ENCODE measurements at regions not wholly inside any gene's neighbourhood (a gene's known extent, or its start where the extent isn't known, plus 50 kb on each side); places are given as distances from the start of the nearest gene placed in this dataset.

DNA sequence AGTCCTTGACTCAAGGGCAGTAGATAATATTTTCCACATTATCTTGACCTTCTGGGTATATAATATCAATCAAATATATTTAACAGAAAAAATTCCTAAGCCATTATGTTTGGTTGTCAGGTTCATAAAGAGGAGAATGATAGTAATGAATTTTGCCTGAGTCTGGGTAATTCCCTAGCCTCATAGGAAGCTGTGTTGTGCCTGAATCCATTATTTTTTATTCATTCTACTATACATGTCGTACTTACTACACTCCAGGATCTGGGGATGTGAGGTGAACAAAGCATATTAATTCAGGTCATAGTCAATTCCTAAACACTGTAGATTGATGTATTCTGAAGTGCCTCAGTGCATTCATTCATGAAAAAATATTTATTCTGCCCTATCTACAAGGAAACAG lies 204.2 kb downstream of the PTGER3 start:
- no peak for DNase-seq (ENCODE audit: low read depth)
- no peak overlapping the region for H3K4me3 ChIP-seq (ENCODE audit: low read length)
- TF ChIP-seq, protein P1, sequence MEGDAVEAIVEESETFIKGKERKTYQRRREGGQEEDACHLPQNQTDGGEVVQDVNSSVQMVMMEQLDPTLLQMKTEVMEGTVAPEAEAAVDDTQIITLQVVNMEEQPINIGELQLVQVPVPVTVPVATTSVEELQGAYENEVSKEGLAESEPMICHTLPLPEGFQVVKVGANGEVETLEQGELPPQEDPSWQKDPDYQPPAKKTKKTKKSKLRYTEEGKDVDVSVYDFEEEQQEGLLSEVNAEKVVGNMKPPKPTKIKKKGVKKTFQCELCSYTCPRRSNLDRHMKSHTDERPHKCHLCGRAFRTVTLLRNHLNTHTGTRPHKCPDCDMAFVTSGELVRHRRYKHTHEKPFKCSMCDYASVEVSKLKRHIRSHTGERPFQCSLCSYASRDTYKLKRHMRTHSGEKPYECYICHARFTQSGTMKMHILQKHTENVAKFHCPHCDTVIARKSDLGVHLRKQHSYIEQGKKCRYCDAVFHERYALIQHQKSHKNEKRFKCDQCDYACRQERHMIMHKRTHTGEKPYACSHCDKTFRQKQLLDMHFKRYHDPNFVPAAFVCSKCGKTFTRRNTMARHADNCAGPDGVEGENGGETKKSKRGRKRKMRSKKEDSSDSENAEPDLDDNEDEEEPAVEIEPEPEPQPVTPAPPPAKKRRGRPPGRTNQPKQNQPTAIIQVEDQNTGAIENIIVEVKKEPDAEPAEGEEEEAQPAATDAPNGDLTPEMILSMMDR (IDR thresholded peaks at IDR 0.05; ENCODE audit: insufficient read depth, low read depth, low read length, missing control alignments): no peak

- H3K4me3 ChIP-seq (ENCODE audit: low read length): no peak overlapping the region
- TF ChIP-seq, protein P1 (IDR thresholded peaks at IDR 0.05; ENCODE audit: insufficient read depth, low read depth, low read length, missing control alignments): no peak
- DNase-seq (ENCODE audit: low read depth): no peak
Measured at GRCh38 chr1:70847013-70847412, 200.6 kb downstream of the PTGER3 start.

DNA sequence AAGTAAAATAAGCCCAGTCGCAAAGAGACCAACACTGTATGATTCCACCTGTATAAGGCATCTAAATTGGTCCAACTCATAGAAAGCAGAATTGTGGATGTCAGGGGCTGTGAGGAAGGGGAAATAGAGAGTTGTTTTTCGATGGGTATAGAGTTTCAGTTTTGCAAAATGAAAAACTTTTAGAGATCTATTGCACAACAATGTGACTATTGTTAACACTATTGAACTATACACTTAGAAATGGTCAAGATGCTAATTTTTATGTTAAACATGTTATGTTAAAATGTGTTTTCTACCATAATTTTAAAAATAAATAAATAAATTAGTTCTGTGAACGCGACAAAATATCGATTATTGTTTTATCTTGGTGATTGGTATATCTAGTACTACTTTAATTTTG lies 192.4 kb downstream of the PTGER3 start:
- no peak overlapping the region for H3K4me3 ChIP-seq (ENCODE audit: low read length)
- TF ChIP-seq, protein P1 (IDR thresholded peaks at IDR 0.05; ENCODE audit: insufficient read depth, low read depth, low read length, missing control alignments): no peak
- DNase-seq (ENCODE audit: low read depth): no peak

- no peak overlapping the region for H3K4me3 ChIP-seq (ENCODE audit: low read length)
- no peak for DNase-seq (ENCODE audit: low read depth)
- TF ChIP-seq, protein P1 (IDR thresholded peaks at IDR 0.05; ENCODE audit: insufficient read depth, low read depth, low read length, missing control alignments): no peak
Measured at GRCh38 chr1:70856201-70856600, 191.4 kb downstream of the PTGER3 start.

- TF ChIP-seq, protein P1 (IDR thresholded peaks at IDR 0.05; ENCODE audit: insufficient read depth, low read depth, low read length, missing control alignments): no peak
- H3K4me3 ChIP-seq (ENCODE audit: low read length): no peak overlapping the region
- DNase-seq (ENCODE audit: low read depth): no peak
Measured at GRCh38 chr1:70863239-70863638, 184.4 kb downstream of the PTGER3 start.

GRCh38 chr1:70864302-70864701 lies 183.3 kb downstream of the PTGER3 start:
- H3K4me3 ChIP-seq (ENCODE audit: low read length): no peak overlapping the region
- no peak for DNase-seq (ENCODE audit: low read depth)
- TF ChIP-seq, protein P1 (IDR thresholded peaks at IDR 0.05; ENCODE audit: insufficient read depth, low read depth, low read length, missing control alignments): no peak

DNA sequence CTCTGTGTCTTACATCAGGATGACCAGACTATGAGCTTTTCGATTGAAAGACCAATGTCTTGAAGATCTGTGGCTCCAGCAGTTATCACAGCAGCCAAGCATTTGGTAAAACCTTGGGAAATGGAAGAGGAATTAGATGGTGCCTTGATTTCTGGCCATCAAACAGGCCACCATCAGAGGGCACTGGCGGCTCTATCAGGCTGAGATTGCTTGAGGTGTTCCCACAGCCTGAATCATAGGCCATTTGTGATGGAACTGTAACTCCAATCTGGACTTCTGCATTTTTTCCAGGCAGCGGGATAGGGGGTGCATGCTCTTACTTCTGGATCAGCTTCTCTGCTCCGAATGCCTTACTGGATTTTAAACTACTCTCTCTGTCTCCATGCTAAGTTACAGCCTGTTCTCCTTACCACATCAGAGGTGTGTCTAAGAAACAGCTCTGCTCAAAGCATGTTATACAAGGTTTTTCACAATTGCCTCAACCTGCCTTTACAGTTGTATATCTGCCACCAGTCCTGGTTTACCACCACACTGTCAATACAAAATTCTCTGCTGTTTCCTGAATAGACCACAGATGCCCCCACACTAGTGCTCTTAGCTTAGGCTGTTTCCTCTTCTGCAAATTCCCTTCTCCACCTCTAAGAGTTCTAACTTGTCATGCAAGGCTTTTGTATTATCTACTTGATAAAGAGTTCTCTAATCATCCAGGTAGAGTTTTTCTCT lies 180.9 kb downstream of the PTGER3 start:
- no peak overlapping the region for H3K4me3 ChIP-seq (ENCODE audit: low read length)
- no peak for DNase-seq (ENCODE audit: low read depth)
- TF ChIP-seq, protein P1 (IDR thresholded peaks at IDR 0.05; ENCODE audit: insufficient read depth, low read depth, low read length, missing control alignments): no peak
